GM23338 (cell line): ENCODE measurements at regions not wholly inside any gene's neighbourhood (a gene's known extent, or its start where the extent isn't known, plus 50 kb on each side); places are given as distances from the start of the nearest gene placed in this dataset.

Experiments
- ATAC-seq: fragments of 200-7000 bp; cut with Tn5 transposase; 3 replicates; pipeline ENCODE4 v1.9.1; 2020
- DNase-seq: peaks from one replicate; pipeline ENCODE4 v3.0.0-alpha.2; 2015; ENCODE audit warnings: low spot score
- H2AFZ ChIP-seq: fragments of 200-600 bp; sonication (generic); 2 replicates; pipeline ENCODE4 v1.8.0; 2016; ENCODE audit warnings: antibody characterized with exemption, mild to moderate bottlenecking, moderate library complexity
- H3F3A ChIP-seq: fragments of 200-600 bp; sonication (generic); replicated peaks from 2 replicates; pipeline ENCODE4 v1.8.0; 2017; ENCODE audit warnings: antibody characterized with exemption, mixed run types, low read depth
- H3K27ac ChIP-seq: fragments of 200-600 bp; sonication (generic); 2 replicates; pipeline ENCODE4 v1.6.1; 2016; ENCODE audit warnings: low read depth
- H3K27me3 ChIP-seq: fragments of 200-600 bp; sonication (generic); 2 replicates; pipeline ENCODE4 v1.8.0; 2016; ENCODE audit warnings: mild to moderate bottlenecking, mixed run types, moderate library complexity; ENCODE audit not compliant: insufficient read depth
- H3K36me3 ChIP-seq: fragments of 200-600 bp; sonication (generic); 2 replicates; pipeline ENCODE4 v1.8.0; 2016; ENCODE audit warnings: mild to moderate bottlenecking; ENCODE audit not compliant: insufficient read depth
- H3K4me1 ChIP-seq: fragments of 200-600 bp; sonication (generic); 2 replicates; pipeline ENCODE4 v1.8.0; 2016; ENCODE audit warnings: mild to moderate bottlenecking, moderate library complexity; ENCODE audit not compliant: insufficient read depth
- H3K4me2 ChIP-seq: fragments of 200-600 bp; sonication (generic); 2 replicates; pipeline ENCODE4 v1.7.1; 2017; ENCODE audit warnings: mixed run types
- H3K4me3 ChIP-seq: fragments of 200-600 bp; sonication (generic); 2 replicates; pipeline ENCODE4 v1.6.1; 2016; ENCODE audit warnings: mixed run types
- H3K79me2 ChIP-seq: fragments of 200-600 bp; sonication (generic); replicated peaks from 2 replicates; pipeline ENCODE4 v1.8.0; 2017; ENCODE audit warnings: mild to moderate bottlenecking; ENCODE audit not compliant: insufficient read depth
- H3K9me2 ChIP-seq: fragments of 200-600 bp; sonication (generic); 2 replicates; pipeline ENCODE4 v1.8.0; 2017; ENCODE audit not compliant: insufficient read depth
- H4K20me1 ChIP-seq: fragments of 200-600 bp; sonication (generic); replicated peaks from 2 replicates; pipeline ENCODE4 v1.8.0; 2017; ENCODE audit warnings: mild to moderate bottlenecking; ENCODE audit not compliant: insufficient read depth
- H3K27ac Mint-ChIP-seq: 2 replicates; pipeline ENCODE4 v1.8.0; 2020; ENCODE audit warnings: inconsistent platforms, mild to moderate bottlenecking, moderate library complexity, mixed read lengths
- H3K27me3 Mint-ChIP-seq: 3 replicates; pipeline ENCODE4 v1.8.0; 2022; ENCODE audit warnings: low read depth, mild to moderate bottlenecking, moderate library complexity, mixed read lengths, inconsistent platforms; ENCODE audit not compliant: insufficient read depth, poor library complexity
- H3K36me3 Mint-ChIP-seq: 3 replicates; pipeline ENCODE4 v1.8.0; 2021; ENCODE audit warnings: low read depth, mild to moderate bottlenecking, inconsistent platforms, moderate library complexity, mixed read lengths
- H3K4me1 Mint-ChIP-seq: 3 replicates; pipeline ENCODE4 v1.8.0; 2020; ENCODE audit warnings: mild to moderate bottlenecking, inconsistent platforms, mixed read lengths
- H3K4me3 Mint-ChIP-seq: 3 replicates; pipeline ENCODE4 v1.8.0; 2021; ENCODE audit warnings: moderate library complexity, mild to moderate bottlenecking, inconsistent platforms, mixed read lengths
- H3K9me3 Mint-ChIP-seq: 3 replicates; pipeline ENCODE4 v1.8.0; 2020; ENCODE audit warnings: moderate library complexity, mild to moderate bottlenecking, inconsistent platforms, mixed read lengths
- CREB1 ChIP-seq: fragments of 250-450 bp; sonication (Bioruptor Pico); IDR thresholded peaks from 2 replicates; pipeline ENCODE4 v1.5.0; 2020; ENCODE audit warnings: low read depth, mild to moderate bottlenecking, moderate library complexity
- EZH2 ChIP-seq: fragments of 200-600 bp; sonication (generic); IDR thresholded peaks from one replicate; pipeline ENCODE4 v1.8.0; 2017; ENCODE audit warnings: antibody characterized with exemption, mild to moderate bottlenecking, low read depth; ENCODE audit not compliant: unreplicated experiment
- EZH2phosphoT487 ChIP-seq: fragments of 200-600 bp; sonication (generic); IDR thresholded peaks from one replicate; pipeline ENCODE4 v1.8.1; 2018; ENCODE audit warnings: antibody characterized with exemption; ENCODE audit not compliant: unreplicated experiment
- JUNB ChIP-seq: IDR thresholded peaks from one replicate; pipeline ENCODE4 v1.6.1; 2016; ENCODE audit warnings: antibody characterized with exemption; ENCODE audit not compliant: unreplicated experiment
- NANOG ChIP-seq: IDR thresholded peaks from 2 replicates; pipeline ENCODE4 v1.6.1; 2016; ENCODE audit warnings: antibody characterized with exemption, borderline replicate concordance
- POLR2AphosphoS5 ChIP-seq: IDR thresholded peaks from 2 replicates; pipeline ENCODE4 v1.6.1; 2016; ENCODE audit warnings: antibody characterized with exemption, low read depth
- STAT1 ChIP-seq: IDR thresholded peaks from one replicate; pipeline ENCODE4 v1.6.1; 2016; ENCODE audit warnings: antibody characterized with exemption; ENCODE audit not compliant: unreplicated experiment
- ZNF114 ChIP-seq: fragments of 250-450 bp; sonication (Bioruptor Pico); IDR thresholded peaks from 2 replicates; pipeline ENCODE4 v1.5.0; 2020; ENCODE audit warnings: mild to moderate bottlenecking, moderate library complexity
- ZNF331 ChIP-seq: fragments of 250-450 bp; sonication (Bioruptor Pico); IDR thresholded peaks from 2 replicates; pipeline ENCODE4 v1.5.0; 2020; ENCODE audit warnings: low read depth, mild to moderate bottlenecking, moderate library complexity
- TF ChIP-seq, protein P1 (sequence below): IDR thresholded peaks from 2 replicates; pipeline ENCODE4 v1.6.1; 2016; ENCODE audit warnings: antibody characterized with exemption
- TF ChIP-seq, protein P2 (sequence below): fragments of 250-450 bp; sonication (Bioruptor Pico); IDR thresholded peaks from 2 replicates; pipeline ENCODE4 v1.5.0; 2020; ENCODE audit warnings: mild to moderate bottlenecking, moderate library complexity
- TF ChIP-seq, protein P3 (sequence below), 2 experiments: fragments of 200-600 bp in 1 of 2; sonication (generic) in 1 of 2; conservative IDR thresholded peaks; 2 replicates each; pipeline versions ENCODE4 v1.5.1 to v1.6.1; 2016 to 2017; ENCODE audit warnings: antibody characterized with exemption in 2 of 2, low read depth in 2 of 2, mild to moderate bottlenecking in 2 of 2, moderate library complexity in 1 of 2
- TF ChIP-seq, protein P4 (sequence below): IDR thresholded peaks from one replicate; pipeline ENCODE4 v1.6.1; 2018; ENCODE audit warnings: antibody characterized with exemption; ENCODE audit not compliant: unreplicated experiment

DNA sequence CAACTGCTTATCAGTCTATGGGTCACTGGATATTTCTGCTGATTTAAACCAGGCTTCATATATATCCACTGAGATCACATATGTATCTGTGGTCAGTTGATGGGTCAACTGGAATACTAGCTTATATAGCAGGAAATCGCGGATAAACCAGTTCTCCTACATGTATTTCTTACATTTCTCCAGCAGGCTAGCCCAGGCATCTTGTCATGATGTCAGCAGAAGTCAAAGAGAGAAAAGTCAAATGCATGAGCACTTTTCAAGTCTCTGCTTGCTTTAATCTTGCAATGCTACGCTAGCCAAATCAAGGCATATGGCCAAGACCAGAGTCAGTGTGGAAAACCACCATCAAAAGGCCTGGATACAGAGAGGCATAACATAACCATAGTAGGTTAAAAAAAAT lies 1008.8 kb upstream of the DIAPH2 start:
- no peaks in the 10 kb centered on the region for H3K27me3 ChIP-seq
- ATAC-seq, result no peak
- DNase-seq, result no peak
- TF ChIP-seq, protein P1, sequence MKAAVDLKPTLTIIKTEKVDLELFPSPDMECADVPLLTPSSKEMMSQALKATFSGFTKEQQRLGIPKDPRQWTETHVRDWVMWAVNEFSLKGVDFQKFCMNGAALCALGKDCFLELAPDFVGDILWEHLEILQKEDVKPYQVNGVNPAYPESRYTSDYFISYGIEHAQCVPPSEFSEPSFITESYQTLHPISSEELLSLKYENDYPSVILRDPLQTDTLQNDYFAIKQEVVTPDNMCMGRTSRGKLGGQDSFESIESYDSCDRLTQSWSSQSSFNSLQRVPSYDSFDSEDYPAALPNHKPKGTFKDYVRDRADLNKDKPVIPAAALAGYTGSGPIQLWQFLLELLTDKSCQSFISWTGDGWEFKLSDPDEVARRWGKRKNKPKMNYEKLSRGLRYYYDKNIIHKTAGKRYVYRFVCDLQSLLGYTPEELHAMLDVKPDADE, result no peak
- TF ChIP-seq ZNF331 (CRISPR knock-in tag) (no peak), POLR2AphosphoS5 (no peak), NANOG (no peak), ZNF114 (no peak), JUNB (no peak), EZH2 (no peak), STAT1 (no peak), EZH2phosphoT487 (no peak), CREB1 (CRISPR knock-in tag) (no peak)
- TF ChIP-seq, protein P2, sequence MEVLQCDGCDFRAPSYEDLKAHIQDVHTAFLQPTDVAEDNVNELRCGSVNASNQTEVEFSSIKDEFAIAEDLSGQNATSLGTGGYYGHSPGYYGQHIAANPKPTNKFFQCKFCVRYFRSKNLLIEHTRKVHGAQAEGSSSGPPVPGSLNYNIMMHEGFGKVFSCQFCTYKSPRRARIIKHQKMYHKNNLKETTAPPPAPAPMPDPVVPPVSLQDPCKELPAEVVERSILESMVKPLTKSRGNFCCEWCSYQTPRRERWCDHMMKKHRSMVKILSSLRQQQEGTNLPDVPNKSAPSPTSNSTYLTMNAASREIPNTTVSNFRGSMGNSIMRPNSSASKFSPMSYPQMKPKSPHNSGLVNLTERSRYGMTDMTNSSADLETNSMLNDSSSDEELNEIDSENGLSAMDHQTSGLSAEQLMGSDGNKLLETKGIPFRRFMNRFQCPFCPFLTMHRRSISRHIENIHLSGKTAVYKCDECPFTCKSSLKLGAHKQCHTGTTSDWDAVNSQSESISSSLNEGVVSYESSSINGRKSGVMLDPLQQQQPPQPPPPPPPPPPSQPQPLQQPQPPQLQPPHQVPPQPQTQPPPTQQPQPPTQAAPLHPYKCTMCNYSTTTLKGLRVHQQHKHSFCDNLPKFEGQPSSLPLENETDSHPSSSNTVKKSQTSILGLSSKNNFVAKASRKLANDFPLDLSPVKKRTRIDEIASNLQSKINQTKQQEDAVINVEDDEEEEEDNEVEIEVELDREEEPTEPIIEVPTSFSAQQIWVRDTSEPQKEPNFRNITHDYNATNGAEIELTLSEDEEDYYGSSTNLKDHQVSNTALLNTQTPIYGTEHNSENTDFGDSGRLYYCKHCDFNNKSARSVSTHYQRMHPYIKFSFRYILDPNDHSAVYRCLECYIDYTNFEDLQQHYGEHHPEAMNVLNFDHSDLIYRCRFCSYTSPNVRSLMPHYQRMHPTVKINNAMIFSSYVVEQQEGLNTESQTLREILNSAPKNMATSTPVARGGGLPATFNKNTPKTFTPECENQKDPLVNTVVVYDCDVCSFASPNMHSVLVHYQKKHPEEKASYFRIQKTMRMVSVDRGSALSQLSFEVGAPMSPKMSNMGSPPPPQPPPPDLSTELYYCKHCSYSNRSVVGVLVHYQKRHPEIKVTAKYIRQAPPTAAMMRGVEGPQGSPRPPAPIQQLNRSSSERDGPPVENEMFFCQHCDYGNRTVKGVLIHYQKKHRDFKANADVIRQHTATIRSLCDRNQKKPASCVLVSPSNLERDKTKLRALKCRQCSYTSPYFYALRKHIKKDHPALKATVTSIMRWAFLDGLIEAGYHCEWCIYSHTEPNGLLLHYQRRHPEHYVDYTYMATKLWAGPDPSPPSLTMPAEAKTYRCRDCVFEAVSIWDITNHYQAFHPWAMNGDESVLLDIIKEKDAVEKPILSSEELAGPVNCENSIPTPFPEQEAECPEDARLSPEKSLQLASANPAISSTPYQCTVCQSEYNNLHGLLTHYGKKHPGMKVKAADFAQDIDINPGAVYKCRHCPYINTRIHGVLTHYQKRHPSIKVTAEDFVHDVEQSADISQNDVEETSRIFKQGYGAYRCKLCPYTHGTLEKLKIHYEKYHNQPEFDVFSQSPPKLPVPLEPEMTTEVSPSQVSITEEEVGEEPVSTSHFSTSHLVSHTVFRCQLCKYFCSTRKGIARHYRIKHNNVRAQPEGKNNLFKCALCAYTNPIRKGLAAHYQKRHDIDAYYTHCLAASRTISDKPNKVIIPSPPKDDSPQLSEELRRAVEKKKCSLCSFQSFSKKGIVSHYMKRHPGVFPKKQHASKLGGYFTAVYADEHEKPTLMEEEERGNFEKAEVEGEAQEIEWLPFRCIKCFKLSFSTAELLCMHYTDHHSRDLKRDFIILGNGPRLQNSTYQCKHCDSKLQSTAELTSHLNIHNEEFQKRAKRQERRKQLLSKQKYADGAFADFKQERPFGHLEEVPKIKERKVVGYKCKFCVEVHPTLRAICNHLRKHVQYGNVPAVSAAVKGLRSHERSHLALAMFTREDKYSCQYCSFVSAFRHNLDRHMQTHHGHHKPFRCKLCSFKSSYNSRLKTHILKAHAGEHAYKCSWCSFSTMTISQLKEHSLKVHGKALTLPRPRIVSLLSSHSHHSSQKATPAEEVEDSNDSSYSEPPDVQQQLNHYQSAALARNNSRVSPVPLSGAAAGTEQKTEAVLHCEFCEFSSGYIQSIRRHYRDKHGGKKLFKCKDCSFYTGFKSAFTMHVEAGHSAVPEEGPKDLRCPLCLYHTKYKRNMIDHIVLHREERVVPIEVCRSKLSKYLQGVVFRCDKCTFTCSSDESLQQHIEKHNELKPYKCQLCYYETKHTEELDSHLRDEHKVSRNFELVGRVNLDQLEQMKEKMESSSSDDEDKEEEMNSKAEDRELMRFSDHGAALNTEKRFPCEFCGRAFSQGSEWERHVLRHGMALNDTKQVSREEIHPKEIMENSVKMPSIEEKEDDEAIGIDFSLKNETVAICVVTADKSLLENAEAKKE, result no peak
- TF ChIP-seq, protein P3, sequence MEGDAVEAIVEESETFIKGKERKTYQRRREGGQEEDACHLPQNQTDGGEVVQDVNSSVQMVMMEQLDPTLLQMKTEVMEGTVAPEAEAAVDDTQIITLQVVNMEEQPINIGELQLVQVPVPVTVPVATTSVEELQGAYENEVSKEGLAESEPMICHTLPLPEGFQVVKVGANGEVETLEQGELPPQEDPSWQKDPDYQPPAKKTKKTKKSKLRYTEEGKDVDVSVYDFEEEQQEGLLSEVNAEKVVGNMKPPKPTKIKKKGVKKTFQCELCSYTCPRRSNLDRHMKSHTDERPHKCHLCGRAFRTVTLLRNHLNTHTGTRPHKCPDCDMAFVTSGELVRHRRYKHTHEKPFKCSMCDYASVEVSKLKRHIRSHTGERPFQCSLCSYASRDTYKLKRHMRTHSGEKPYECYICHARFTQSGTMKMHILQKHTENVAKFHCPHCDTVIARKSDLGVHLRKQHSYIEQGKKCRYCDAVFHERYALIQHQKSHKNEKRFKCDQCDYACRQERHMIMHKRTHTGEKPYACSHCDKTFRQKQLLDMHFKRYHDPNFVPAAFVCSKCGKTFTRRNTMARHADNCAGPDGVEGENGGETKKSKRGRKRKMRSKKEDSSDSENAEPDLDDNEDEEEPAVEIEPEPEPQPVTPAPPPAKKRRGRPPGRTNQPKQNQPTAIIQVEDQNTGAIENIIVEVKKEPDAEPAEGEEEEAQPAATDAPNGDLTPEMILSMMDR (conservative IDR thresholded peaks at IDR 0.05; ENCODE audit: low read depth in 2 of 2), result no peak
- TF ChIP-seq, protein P4, sequence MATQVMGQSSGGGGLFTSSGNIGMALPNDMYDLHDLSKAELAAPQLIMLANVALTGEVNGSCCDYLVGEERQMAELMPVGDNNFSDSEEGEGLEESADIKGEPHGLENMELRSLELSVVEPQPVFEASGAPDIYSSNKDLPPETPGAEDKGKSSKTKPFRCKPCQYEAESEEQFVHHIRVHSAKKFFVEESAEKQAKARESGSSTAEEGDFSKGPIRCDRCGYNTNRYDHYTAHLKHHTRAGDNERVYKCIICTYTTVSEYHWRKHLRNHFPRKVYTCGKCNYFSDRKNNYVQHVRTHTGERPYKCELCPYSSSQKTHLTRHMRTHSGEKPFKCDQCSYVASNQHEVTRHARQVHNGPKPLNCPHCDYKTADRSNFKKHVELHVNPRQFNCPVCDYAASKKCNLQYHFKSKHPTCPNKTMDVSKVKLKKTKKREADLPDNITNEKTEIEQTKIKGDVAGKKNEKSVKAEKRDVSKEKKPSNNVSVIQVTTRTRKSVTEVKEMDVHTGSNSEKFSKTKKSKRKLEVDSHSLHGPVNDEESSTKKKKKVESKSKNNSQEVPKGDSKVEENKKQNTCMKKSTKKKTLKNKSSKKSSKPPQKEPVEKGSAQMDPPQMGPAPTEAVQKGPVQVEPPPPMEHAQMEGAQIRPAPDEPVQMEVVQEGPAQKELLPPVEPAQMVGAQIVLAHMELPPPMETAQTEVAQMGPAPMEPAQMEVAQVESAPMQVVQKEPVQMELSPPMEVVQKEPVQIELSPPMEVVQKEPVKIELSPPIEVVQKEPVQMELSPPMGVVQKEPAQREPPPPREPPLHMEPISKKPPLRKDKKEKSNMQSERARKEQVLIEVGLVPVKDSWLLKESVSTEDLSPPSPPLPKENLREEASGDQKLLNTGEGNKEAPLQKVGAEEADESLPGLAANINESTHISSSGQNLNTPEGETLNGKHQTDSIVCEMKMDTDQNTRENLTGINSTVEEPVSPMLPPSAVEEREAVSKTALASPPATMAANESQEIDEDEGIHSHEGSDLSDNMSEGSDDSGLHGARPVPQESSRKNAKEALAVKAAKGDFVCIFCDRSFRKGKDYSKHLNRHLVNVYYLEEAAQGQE, result no peak
- no peaks in the 10 kb centered on the region for H3K36me3 Mint-ChIP-seq
- H3K27ac ChIP-seq, result no peak overlapping the region
- H3K79me2 ChIP-seq, result no peaks in the 10 kb centered on the region
- no peaks in the 10 kb centered on the region for H3K9me3 Mint-ChIP-seq
- H2AFZ ChIP-seq, result no peak overlapping the region
- H3K27ac Mint-ChIP-seq, result no peak overlapping the region
- H3K4me3 Mint-ChIP-seq, result no peak overlapping the region
- no peaks in the 10 kb centered on the region for H3F3A ChIP-seq
- peaks cover 6% of the 10 kb centered on the region; the same call in 1 of the 2 replicates for H3K4me1 ChIP-seq
- H4K20me1 ChIP-seq, result no peaks in the 10 kb centered on the region
- H3K9me2 ChIP-seq, result 0 out of 2 replicates have a peak, but pooled peaks cover 6% of the 10 kb centered on the region
- H3K36me3 ChIP-seq, result no peaks in the 10 kb centered on the region
- no peak overlapping the region for H3K4me3 ChIP-seq
- H3K27me3 Mint-ChIP-seq, result no peaks in the 10 kb centered on the region
- no peaks in the 10 kb centered on the region; the same call in 2 of the 3 replicates for H3K4me1 Mint-ChIP-seq
- no peak overlapping the region for H3K4me2 ChIP-seq
